HG02623 (cell line): ENCODE measurements at regions not wholly inside any gene's neighbourhood (a gene's known extent, or its start where the extent isn't known, plus 50 kb on each side); places are given as distances from the start of the nearest gene placed in this dataset.
"Not testable (repeated sequence)": the region's sequence is repeated elsewhere in the genome, so short reads cannot be mapped to it uniquely, and the experiment has no call there.

Experiments used
- ATAC-seq: cut with Tn5 transposase; IDR thresholded peaks from one replicate; pipeline ENCODE4 v1.9.1; 2021; ENCODE audit warnings: moderate library complexity; ENCODE audit not compliant: unreplicated experiment

DNA sequence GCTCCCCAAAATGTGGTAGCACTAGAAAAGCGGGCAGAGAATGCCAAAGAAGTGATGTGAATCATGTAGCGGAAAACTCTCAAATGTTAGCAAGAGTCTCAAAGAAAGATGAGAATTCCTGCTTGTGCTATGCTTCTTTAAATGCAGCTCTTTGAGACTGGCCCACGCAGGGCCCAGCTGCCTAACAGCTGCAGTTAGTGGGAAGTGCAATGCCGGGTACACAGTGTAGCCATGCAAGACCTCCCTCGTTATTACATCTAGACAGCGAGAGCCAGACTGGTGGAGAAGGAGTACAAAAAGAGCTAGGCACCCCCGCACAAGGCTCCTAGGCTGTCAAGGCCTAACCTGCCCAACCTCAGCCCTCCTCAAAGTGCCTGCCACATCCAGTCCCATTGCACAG lies 201.7 kb upstream of the PRDM1 start:
- no peak for ATAC-seq

- ATAC-seq: no peak
These were observed 202.1 kb upstream of the PRDM1 start for GRCh38 chr6:105884011-105884410.

DNA sequence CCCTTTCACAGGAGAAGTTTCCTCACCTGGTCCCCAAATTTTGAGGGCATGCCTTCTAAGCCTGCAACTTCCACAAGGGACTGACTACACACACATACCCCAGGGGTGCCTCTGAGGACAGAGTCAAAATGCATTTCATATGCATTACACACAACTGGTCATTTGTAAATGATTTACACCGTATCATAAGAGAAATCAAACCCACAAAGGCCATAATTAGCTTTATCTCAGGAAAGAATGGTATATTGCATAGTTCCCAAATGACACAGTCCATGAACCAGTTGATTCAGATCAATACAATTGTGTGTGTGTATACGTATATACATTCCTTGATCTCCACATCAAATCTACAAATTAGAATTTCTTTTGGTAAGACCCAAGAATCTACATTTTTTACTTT lies 203.3 kb upstream of the PRDM1 start:
- ATAC-seq: no peak

GRCh38 chr6:105882121-105882803 lies 203.9 kb upstream of the PRDM1 start:
- no peak for ATAC-seq

GRCh38 chr6:105881608-105882007 lies 204.5 kb upstream of the PRDM1 start:
- no peak for ATAC-seq

- peak; percentile 50 for ATAC-seq
These were observed 206.1 kb upstream of the PRDM1 start for GRCh38 chr6:105880030-105880492.

DNA sequence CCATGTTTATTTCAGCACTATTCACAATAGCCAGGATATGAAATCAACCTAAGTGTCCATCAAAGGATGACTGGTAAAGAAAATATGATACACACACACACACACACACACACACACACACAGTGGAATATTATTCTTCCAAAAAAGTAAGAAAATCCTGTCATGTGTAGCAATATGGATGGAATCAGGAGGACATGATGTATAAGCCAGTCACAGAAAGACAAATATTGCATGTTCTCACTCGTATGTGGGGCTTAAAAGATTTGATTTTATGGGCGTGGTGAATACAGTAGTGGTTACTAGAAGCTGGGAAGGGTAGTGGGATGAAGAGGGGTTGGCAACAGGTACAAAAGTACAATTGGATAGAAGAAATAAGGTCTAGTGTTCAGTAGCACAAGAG lies 207.0 kb upstream of the PRDM1 start:
- no peak for ATAC-seq

DNA sequence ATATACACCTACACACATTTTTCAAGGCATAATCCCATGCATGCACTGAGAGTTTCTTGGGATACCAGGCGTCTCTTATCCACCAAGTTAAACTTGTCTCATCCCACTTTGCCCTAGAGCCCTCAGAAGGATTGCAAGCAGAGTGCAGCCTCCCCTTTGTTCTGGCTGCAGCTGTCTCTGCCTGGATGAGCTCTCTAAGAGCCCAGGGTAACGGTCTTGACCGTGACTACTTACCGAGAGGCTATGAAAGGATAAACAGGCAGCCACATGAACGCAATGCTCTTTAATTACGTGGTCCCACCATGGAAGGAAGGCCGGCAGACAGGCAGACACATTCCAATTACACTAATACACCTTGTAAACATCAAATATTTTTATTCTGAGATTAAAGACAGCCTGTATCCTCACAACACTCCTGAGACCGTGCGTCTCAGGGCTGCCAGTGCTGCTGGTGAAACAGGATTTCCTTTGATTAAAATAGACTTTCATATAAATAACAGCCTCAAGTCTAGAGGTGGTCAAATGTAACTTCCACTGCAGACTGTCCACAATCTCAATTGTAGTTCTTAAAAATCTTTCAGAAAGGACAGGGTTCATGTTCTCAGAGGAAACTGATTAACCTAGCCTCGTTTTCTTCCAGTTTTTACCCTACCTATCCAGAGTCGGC lies 210.0 kb upstream of the PRDM1 start:
- no peak for ATAC-seq

DNA sequence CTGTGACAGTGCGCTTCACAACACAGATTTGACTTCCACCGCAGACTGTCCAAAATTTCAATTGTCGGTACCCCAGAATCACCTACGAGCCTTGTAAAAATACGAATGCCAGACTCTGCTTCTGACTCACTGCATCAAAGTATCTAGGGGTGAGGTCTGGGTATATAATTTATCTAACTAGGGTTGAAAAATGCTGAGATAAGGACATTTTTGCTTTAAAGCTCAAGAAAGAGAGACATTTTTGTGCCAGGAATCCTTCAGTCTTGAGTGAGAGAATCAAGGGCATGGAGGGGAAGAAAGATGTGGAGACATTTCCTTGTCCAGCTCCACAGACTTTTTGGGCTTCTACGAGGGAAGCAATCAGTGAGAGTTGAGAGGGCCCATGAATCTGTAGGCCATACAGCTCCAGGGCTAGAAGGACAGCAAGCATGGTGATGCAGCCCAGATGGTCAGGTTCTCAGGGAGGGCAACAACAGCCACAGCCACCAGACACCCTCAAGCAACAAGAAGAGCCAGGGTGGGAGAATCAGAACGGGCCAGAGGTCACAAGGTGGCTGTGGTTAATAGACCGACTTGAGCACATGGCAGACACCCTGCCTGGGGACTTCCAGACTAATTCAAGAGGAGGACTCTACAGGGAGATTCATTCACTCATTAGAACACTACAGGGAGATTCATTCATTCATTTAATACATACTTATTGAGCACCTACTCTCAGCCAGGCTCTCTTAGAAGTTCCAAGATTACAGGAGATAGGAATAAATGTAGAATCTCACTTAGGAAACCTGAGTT lies 211.1 kb upstream of the PRDM1 start:
- no peak for ATAC-seq

DNA sequence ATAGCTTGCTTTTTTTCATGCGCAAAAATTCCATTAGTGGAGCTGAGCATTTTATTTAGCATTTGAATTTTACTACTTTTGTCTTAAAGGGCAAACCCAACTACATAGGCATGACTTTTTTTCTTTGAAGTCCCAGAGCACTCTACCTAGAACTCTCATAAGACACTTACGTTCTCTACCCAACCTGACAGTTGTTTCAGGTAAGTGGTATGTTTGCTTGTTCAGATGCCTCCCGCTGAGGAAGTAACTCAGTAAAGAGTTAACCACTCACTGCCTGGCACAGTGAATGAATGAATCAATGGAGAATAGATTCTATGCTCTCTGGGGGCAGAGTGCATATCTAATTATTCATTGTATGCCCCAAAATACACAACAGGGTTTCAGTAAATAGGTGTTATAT lies 212.3 kb upstream of the PRDM1 start:
- no peak for ATAC-seq

DNA sequence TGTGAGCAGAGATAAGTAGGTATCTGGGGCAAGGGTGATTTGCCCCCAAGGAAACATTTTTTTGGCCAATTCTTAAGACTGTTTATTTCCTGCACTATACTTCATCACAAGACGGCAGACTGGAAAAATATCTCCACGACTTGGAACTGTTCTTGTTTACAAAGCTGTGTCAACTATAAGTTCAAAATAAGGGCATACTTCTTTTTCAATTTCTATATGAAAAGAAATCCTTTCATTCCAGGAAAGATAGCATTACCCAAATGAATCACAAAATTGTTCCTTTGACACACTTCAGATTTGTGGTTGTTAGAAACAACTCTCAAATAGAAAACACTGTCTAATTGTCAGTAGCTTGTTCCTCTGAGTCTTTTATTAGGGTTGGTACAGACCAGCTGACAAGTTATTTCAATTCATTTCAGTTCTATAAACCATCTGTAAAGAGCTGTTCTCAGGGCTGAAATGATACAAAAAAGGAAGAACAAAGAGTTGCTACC lies 212.9 kb upstream of the PRDM1 start:
- ATAC-seq: no peak

DNA sequence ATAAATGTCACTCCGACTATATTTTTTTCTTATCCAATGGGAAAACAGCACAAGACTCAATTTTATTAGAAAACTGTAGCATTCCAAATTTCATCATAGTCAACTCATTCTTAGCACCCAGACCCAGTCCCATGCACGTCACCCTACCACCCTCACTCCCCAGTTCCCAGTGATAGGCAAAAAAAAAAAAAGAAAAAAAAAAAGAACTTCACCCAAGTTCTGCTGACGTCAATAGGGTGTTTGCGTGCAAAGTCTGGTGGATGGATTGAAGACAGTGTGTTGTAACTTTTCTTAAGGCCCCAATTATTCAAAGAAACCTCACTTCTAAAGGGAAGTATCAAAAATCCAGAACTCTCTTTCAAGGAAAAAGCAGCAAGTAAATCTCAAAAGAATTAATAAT lies 213.9 kb upstream of the PRDM1 start:
- ATAC-seq: no peak

- no peak for ATAC-seq
These were observed 214.6 kb upstream of the PRDM1 start for GRCh38 chr6:105871542-105871941.

DNA sequence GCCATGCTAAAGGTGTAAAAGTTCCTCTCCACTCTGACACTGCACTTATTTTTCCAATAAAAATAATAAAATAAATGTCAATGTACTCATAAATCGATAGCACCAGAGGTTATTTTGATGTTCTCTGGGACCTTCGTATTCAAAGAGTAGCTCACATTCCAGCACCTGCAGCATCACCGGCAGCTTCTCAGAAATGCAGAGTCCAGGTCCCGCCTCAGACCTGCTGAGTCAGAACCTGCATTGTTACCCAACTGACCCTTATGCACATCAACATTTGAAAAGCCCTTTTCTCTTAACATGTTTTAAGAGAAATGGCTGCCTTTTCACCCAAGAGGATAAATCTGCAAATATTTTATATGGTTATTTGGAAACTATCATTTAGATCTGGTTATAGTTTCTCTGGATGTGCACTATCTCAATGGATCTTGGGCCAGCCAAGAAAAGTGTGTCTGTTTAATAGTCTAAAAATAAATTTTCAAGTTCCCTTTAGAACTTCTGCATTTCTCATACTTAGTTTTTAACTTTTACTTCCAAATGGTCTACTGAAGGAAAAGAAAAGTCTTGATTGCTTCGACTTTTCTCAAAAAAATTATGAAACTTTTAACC lies 216.2 kb upstream of the PRDM1 start:
- ATAC-seq: no peak

GRCh38 chr6:105868823-105869460 lies 217.2 kb upstream of the PRDM1 start:
- no peak for ATAC-seq

- ATAC-seq: no peak
These were observed 218.3 kb upstream of the PRDM1 start for GRCh38 chr6:105867821-105868220.

DNA sequence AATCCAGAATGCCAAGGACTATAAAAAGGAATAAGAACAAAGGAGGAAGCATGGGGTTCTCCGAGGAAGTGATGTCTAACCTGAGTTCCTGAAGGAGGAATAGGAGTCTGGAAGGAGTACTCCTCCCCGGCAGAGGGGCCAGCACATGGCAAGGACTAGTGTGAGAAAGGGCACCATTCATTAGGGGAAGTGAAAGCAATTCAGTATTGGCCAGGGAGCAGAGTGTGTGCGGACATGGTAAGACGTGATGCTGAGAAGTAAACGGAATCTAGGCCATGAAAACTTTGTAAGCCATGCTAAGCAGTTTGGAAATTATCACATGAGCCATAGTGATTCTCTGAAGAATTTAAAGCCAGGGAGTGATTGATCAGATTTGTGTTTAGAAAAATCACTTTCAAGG lies 218.9 kb upstream of the PRDM1 start:
- no peak for ATAC-seq

DNA sequence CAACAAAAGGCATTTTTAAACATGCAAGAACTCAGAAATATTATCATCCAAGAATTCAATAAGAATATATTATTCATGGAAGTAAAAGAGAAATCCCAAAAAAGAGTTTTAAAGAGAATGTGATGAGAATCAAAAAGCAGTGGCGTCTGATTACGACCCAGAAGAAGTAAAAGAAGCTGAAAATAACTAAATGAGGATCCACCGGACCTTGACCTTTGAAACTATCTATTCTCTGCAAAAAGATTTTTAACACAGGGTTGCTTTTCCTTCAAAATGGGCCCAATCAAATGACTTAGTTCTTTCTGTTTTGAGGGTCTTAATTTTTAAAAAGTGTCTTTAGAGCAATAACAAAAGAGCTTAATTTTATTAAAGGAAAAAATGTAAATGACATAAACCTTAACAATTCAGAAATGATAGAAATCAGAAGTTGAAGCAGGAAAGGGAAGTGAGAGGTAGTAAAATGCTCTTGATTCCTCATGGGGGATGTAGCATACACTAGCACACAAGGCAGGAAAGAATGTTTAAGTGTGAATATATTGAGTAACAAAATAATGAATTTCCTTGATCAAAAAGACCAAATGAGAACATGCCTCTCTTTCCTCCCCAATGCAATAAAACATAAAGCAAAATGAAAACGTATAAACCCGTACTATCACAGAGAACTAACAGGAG lies 223.1 kb upstream of the PRDM1 start:
- ATAC-seq: no peak

DNA sequence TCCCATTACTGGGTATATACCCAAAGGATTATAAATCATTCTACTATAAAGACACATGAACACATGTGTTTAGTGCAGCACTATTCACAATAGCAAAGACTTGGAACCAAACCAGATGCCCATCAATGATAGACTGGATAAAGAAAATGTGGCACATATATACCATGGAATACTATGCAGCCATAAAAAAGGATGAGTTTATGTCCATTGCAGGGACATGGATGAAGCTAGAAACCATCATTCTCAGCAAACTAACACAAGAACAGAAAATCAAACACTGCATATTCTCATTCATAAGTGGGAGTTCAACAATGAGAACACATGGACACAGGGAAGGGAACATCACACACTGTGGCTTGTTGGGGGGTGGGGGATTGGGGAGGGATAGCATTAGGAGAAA lies 225.2 kb upstream of the PRDM1 start:
- ATAC-seq: not testable (repeated sequence)

DNA sequence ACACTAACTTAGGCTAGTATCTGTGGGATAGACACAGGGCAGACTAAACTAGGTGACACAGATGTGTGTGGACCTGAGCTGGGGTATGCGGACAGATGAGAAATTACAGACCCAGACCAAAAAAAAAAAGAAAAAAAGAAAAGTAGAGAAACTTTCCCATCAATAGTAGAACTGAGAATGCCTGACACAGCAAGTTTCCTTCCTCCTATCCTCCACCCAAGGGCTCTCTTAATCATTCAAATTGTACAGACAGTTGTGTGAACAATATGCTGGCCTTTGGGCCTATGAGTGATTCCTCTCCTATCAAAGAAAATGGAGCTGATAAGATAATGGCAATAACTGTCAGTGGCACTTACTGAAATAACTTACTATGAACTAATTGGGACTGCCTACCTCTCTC lies 226.7 kb upstream of the PRDM1 start:
- no peak for ATAC-seq
